Endodermal cell (in vitro differentiated cells): ENCODE measurements at regions not wholly inside any gene's neighbourhood (a gene's known extent, or its start where the extent isn't known, plus 50 kb on each side); places are given as distances from the start of the nearest gene placed in this dataset.

Experiments
- DNase-seq: peaks from one replicate; pipeline ENCODE4 v3.0.0-alpha.2; 2017
- H3K27ac ChIP-seq: 2 replicates; pipeline ENCODE4 v1.5.1; 2013; ENCODE audit warnings: mild to moderate bottlenecking, low read depth, low read length, moderate library complexity
- H3K27me3 ChIP-seq: 2 replicates; pipeline ENCODE4 v1.6.1; 2013; ENCODE audit warnings: mild to moderate bottlenecking, low read length, moderate library complexity; ENCODE audit not compliant: insufficient read depth, control insufficient read depth, poor library complexity, severe bottlenecking
- H3K36me3 ChIP-seq: 2 replicates; pipeline ENCODE4 v1.7.0; 2013; ENCODE audit warnings: mild to moderate bottlenecking, low read length, moderate library complexity; ENCODE audit not compliant: control insufficient read depth, insufficient read depth
- H3K4me1 ChIP-seq: one replicate; pipeline ENCODE4 v1.7.0; 2013; ENCODE audit warnings: low read length; ENCODE audit not compliant: control insufficient read depth, insufficient read depth
- H3K4me3 ChIP-seq: 2 replicates; pipeline ENCODE4 v1.5.1; 2013; ENCODE audit warnings: mild to moderate bottlenecking, low read length, moderate library complexity
- H3K9ac ChIP-seq: 2 replicates; pipeline ENCODE4 v1.6.1; 2013; ENCODE audit warnings: mild to moderate bottlenecking, low read length, moderate library complexity; ENCODE audit not compliant: poor library complexity, severe bottlenecking; ENCODE audit errors: extremely low read depth
- H3K9me3 ChIP-seq: 2 replicates; pipeline ENCODE4 v1.6.1; 2013; ENCODE audit warnings: mild to moderate bottlenecking, low read length, moderate library complexity; ENCODE audit not compliant: control insufficient read depth
- H3K27ac Mint-ChIP-seq: 2 replicates; pipeline ENCODE4 v1.8.0; 2020; ENCODE audit warnings: mixed read lengths
- H3K27me3 Mint-ChIP-seq: 2 replicates; pipeline ENCODE4 v1.8.0; 2021; ENCODE audit warnings: mild to moderate bottlenecking, mixed read lengths; ENCODE audit not compliant: insufficient read depth
- H3K36me3 Mint-ChIP-seq: 2 replicates; pipeline ENCODE4 v1.8.0; 2020; ENCODE audit warnings: low read depth, mixed read lengths
- H3K4me1 Mint-ChIP-seq: 2 replicates; pipeline ENCODE4 v1.8.0; 2020; ENCODE audit warnings: mixed read lengths
- H3K4me3 Mint-ChIP-seq: 2 replicates; pipeline ENCODE4 v1.8.0; 2020; ENCODE audit warnings: mild to moderate bottlenecking, moderate library complexity, mixed read lengths
- H3K9me3 Mint-ChIP-seq: 2 replicates; pipeline ENCODE4 v1.8.0; 2020; ENCODE audit warnings: mild to moderate bottlenecking, mixed read lengths
- WGBS, 2 experiments: methylation state at CpG; one replicate each; pipeline versions ENCODE4 v1.1.5 to v1.1.7; 2013; ENCODE audit warnings: missing lambda C conversion rate in 2 of 2, mixed read lengths in 1 of 2; ENCODE audit not compliant: insufficient coverage in 1 of 2, insufficient read length in 1 of 2; 5-methylcytosine and 5-hydroxymethylcytosine counted together
- TF ChIP-seq, protein P1 (sequence below): fragments of 200-600 bp; sonication (generic); conservative IDR thresholded peaks from 2 replicates; pipeline ENCODE4 v1.5.0; 2021; ENCODE audit warnings: antibody characterized with exemption, mild to moderate bottlenecking

DNA sequence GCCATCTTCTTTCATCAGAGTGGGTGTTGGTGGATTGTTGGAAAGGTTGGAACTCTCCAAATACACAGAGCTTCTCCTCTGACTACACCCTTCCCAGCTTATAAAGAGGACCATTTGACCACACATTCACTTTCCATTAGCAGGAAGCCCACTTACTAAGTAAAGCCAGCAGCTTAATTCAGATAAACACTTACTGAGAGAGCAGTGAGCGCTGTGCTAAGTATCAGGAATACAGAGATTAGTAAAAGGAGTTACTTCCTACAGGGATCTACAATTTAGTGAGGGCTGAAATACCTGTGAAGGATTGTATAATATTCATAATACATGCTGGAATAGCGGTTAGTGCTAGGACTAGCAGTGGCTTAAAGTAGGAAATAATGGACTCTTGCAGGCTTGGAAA, 343.0 kb downstream of the NYAP2 start:
- Mint-ChIP-seq H3K9me3 (peaks cover 2% of the 10 kb centered on the region), H3K4me3 (no peak overlapping the region), H3K36me3 (no peaks in the 10 kb centered on the region), H3K27ac (no peak overlapping the region), H3K27me3 (peaks cover 20% of the 10 kb centered on the region), H3K4me1 (no peaks in the 10 kb centered on the region)
- 92 to 94% methylated on average over 2 of the region's 2 CpGs for WGBS, 2 experiments
- no peaks in the 10 kb centered on the region for H3K27me3 ChIP-seq
- H3K36me3 ChIP-seq: no peaks in the 10 kb centered on the region
- no peaks in the 10 kb centered on the region for H3K9me3 ChIP-seq
- no peaks in the 10 kb centered on the region for H3K4me1 ChIP-seq
- TF ChIP-seq, protein P1, sequence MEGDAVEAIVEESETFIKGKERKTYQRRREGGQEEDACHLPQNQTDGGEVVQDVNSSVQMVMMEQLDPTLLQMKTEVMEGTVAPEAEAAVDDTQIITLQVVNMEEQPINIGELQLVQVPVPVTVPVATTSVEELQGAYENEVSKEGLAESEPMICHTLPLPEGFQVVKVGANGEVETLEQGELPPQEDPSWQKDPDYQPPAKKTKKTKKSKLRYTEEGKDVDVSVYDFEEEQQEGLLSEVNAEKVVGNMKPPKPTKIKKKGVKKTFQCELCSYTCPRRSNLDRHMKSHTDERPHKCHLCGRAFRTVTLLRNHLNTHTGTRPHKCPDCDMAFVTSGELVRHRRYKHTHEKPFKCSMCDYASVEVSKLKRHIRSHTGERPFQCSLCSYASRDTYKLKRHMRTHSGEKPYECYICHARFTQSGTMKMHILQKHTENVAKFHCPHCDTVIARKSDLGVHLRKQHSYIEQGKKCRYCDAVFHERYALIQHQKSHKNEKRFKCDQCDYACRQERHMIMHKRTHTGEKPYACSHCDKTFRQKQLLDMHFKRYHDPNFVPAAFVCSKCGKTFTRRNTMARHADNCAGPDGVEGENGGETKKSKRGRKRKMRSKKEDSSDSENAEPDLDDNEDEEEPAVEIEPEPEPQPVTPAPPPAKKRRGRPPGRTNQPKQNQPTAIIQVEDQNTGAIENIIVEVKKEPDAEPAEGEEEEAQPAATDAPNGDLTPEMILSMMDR: no peak
- no peak overlapping the region for H3K9ac ChIP-seq
- no peak for DNase-seq
- no peak overlapping the region for H3K27ac ChIP-seq
- no peak overlapping the region for H3K4me3 ChIP-seq

DNA sequence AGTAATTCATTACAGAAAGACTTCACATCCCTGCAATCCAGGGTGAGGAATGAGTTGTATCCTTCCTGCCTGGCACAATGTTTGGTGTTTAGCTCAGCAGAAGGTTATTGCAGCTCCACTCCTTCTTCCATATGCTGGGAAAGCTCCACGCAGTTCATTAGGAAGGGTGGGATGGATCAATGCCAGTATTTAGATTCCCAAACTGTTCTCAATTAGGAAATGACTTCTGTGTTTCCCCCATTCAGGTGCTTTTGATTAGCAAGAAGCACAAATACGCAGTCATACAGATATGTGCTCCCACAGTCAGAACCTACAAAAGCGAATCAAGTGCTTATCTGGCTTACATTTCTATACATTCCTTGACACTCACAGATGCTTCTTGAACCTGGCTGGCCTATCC, 340.6 kb downstream of the NYAP2 start:
- no peak overlapping the region for H3K27ac Mint-ChIP-seq
- Histone ChIP-seq H3K27ac (no peak overlapping the region), H3K27me3 (no peaks in the 10 kb centered on the region), H3K9ac (no peak overlapping the region), H3K4me3 (no peak overlapping the region), H3K9me3 (no peaks in the 10 kb centered on the region), H3K4me1 (no peaks in the 10 kb centered on the region), H3K36me3 (no peaks in the 10 kb centered on the region)
- 89 to 100% methylated on average over 2 to 3 of the region's 3 CpGs for WGBS, 2 experiments
- no peaks in the 10 kb centered on the region for H3K4me1 Mint-ChIP-seq
- TF ChIP-seq, protein P1: no peak
- H3K9me3 Mint-ChIP-seq: no peaks in the 10 kb centered on the region
- peaks cover 36% of the 10 kb centered on the region for H3K27me3 Mint-ChIP-seq
- no peak overlapping the region for H3K4me3 Mint-ChIP-seq
- no peak for DNase-seq
- no peaks in the 10 kb centered on the region for H3K36me3 Mint-ChIP-seq

DNA sequence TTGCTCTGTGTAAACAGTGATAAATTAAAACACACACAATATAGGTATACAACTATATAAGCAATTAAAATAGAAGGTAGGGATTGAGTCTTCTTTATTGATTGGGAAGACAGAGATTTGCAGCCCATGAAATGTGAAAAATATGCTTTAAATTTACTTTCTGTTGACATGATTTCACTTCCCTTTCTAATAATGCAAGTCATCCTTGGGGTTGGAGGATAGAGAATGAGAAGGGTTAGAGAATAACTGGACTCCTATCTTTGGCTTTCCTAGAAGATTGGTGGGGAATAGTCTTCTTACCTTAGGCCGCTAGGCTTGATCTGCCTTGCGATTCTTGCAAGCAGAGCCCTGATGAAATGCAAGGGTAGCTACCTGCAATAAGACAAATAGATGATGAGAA, 339.8 kb downstream of the NYAP2 start:
- no peaks in the 10 kb centered on the region for H3K9me3 ChIP-seq
- Mint-ChIP-seq H3K27ac (no peak overlapping the region), H3K4me1 (no peaks in the 10 kb centered on the region), H3K27me3 (peaks cover 39% of the 10 kb centered on the region), H3K9me3 (no peaks in the 10 kb centered on the region), H3K36me3 (no peaks in the 10 kb centered on the region), H3K4me3 (no peak overlapping the region)
- TF ChIP-seq, protein P1: no peak
- H3K4me1 ChIP-seq: no peaks in the 10 kb centered on the region
- H3K9ac ChIP-seq: no peak overlapping the region
- 96% methylated on average over 2 of the region's 2 CpGs; no CpG with 5 or more reads in 1 of the 2 experiments for WGBS, 2 experiments
- H3K36me3 ChIP-seq: no peaks in the 10 kb centered on the region
- H3K27ac ChIP-seq: no peak overlapping the region
- H3K4me3 ChIP-seq: no peak overlapping the region
- H3K27me3 ChIP-seq: no peaks in the 10 kb centered on the region
- DNase-seq: no peak
